NCI-H187 (cell line): ENCODE measurements at regions not wholly inside any gene's neighbourhood (a gene's known extent, or its start where the extent isn't known, plus 50 kb on each side); places are given as distances from the start of the nearest gene placed in this dataset.

Source experiments
- DNase-seq, 2 experiments: peaks; one replicate each; lab custom pipeline; 2025; lab: John Stamatoyannopoulos, UW

GRCh38 chr17:69764146-69764545 lies 310.9 kb upstream of the KCNJ16 start:
- no peak for DNase-seq

GRCh38 chr17:69769050-69769449 lies 306.0 kb upstream of the KCNJ16 start:
- no peak for DNase-seq

- no peak for DNase-seq
Measured at GRCh38 chr17:69773081-69773480, 301.9 kb upstream of the KCNJ16 start.

- no peak for DNase-seq
Measured at GRCh38 chr17:69779378-69780214, 295.4 kb upstream of the KCNJ16 start.

GRCh38 chr17:69783865-69784264 lies 291.2 kb upstream of the KCNJ16 start:
- no peak for DNase-seq

- no peak for DNase-seq
Measured at GRCh38 chr17:69788957-69789356, 286.1 kb upstream of the KCNJ16 start.

- no peak for DNase-seq
Measured at GRCh38 chr17:69796078-69796477, 278.9 kb upstream of the KCNJ16 start.

GRCh38 chr17:69800870-69801269 lies 274.2 kb upstream of the KCNJ16 start:
- DNase-seq: no peak

GRCh38 chr17:69801368-69801767 lies 273.7 kb upstream of the KCNJ16 start:
- DNase-seq: no peak

- no peak for DNase-seq
Measured at GRCh38 chr17:69802045-69802740, 272.8 kb upstream of the KCNJ16 start.

DNA sequence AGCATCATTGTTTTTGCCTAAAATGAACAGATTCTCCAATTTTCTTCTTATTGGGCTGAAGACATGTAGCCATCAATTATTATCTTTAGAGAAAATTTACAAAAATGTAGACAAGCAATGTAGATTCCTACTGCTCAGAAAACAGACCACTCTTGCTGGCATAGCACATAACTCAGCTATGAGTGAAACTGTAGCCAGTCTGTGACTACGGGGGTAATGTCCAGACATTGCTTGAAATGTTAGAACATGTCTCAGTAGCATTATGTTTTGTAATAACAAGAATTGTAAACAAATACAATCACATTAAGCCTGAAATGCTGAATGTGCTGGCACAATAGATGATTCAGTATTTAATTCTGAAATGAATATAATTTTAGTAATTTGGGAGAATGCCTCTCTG lies 265.7 kb upstream of the KCNJ16 start:
- DNase-seq: no peak

- DNase-seq: peak in 1 of 2 experiments; percentile 27
Measured at GRCh38 chr17:69810326-69810965, 264.6 kb upstream of the KCNJ16 start.

- DNase-seq: no peak
Measured at GRCh38 chr17:69812240-69812837, 262.7 kb upstream of the KCNJ16 start.

- DNase-seq: no peak
Measured at GRCh38 chr17:69814031-69814430, 261.0 kb upstream of the KCNJ16 start.

GRCh38 chr17:69815406-69815805 lies 259.6 kb upstream of the KCNJ16 start:
- no peak for DNase-seq

DNA sequence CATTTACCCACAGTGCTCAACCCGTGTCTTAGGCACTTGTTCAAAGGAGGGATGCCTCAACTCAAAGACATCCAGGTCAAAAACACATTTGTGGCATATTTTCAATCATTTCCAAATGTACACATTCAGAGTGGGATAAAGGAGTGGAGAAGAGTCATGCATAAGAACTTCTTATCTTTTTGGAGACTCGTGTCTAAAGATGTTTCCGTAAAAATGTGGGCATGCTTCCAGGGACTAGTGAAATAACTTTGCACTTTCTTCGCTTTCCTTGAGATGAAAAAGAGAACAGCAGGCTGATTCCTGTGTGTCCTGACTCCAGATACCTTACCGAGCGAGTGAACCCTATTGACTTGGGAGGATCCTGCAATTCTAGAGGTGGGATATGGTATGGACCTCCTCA lies 256.6 kb upstream of the KCNJ16 start:
- DNase-seq: no peak

DNA sequence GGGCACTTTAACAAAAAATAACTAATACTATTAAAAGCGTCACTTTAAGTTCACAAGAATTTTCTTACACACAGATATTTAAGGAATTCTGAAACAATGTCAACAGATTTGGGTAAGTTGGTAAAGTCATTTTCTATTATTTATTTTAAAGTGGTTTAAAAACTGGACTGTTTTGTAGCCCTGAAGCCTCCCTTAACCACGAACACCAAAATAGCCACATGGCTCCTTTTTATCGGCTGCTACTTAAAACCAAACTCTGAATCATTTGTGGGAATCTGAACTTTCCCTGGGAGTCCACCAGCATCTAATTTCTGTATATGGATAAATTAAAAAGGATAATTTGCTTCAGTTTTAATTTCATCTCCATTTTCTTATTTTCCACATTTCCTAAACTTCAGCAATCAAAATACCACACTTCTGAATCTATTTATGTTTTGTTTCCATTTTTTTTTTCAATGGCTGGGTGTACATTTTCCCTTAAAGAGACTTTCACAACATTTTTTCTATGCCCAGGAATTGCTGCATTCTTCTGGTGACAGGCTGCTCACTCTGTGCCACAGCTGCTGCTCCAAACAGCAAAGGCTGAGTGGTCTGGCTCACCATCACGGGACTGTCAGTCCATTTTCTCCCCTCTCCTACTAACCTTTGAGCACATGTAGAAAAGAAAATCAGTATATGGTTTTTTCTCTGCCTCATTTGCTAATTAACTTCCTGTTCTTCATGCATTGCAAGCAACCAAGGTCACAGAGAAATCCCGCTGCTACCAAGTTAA lies 255.5 kb upstream of the KCNJ16 start:
- no peak for DNase-seq

DNA sequence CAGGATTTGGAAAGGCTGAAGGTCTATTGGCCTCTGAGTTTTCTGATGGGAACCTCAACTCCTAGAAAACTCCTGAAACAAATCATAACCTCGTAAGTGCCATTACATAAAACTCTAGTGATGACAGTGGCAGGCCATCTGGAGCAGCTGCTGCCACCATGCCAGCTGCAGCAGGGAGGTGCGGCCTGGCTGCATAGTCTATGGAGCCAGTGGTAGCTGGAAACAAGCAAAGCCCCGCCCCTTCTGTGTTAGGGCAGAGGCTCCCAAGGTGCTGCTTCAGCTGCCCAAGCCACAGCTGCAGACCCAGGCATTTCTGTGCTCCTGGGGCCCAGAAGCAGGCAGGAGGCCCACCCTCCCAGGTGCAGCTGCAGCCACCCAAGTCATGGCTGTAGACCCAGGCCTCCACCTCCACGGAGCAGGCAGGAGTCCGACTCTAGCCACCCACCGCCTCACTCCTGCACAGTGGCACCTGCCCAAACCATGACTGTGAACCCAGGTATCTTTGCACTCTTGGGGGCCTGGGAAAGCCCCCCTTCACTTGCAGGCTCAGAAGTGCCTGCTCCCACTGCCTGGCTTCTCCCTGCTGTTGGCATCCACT lies 254.1 kb upstream of the KCNJ16 start:
- no peak for DNase-seq

- no peak for DNase-seq
Measured at GRCh38 chr17:69822314-69822875, 252.6 kb upstream of the KCNJ16 start.

DNA sequence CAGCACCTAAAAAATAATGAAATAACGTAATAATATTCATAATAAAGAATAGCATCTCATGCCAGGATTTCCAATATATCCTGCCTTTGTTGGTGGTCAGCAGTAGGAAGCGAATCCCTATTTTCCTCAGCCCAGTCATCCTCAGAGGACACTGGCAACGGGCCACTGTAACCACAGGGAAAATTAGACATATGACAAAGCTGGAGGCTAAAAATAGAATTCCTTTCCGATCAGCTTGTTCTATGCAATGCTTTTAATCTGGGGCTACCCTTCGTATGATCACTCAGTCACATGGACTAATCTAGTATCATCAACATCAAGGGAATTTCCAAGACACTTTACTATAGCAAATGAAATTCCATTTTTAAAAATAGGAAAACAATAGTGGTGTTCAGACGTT lies 246.9 kb upstream of the KCNJ16 start:
- DNase-seq: no peak

- DNase-seq: no peak
Measured at GRCh38 chr17:69834494-69834893, 240.5 kb upstream of the KCNJ16 start.
